B cell (primary cell): ENCODE measurements at regions not wholly inside any gene's neighbourhood (a gene's known extent, or its start where the extent isn't known, plus 50 kb on each side); places are given as distances from the start of the nearest gene placed in this dataset.

Source experiments
- ATAC-seq: fragments of 200-7000 bp; cut with Tn5 transposase; one replicate; pipeline ENCODE4 v1.10.0; 2021; ENCODE audit warnings: low read depth, mild to moderate bottlenecking, moderate number of reproducible peaks, moderate library complexity
- CTCF ChIA-PET: fragments of 350-600 bp; sonication (Branson Sonifier 250); formaldehyde crosslinking; loops from one replicate; lab custom pipeline; 2021; ENCODE audit warnings: antibody characterized with exemption, inconsistent platforms; lab: Charles Lee
- POLR2A ChIA-PET: fragments of 350-600 bp; sonication (Branson Sonifier 250); formaldehyde crosslinking; loops from one replicate; lab custom pipeline; 2021; ENCODE audit warnings: antibody characterized with exemption; lab: Charles Lee
- DNase-seq: peaks from one replicate; pipeline ENCODE4 v3.0.0; 2013
- H2AFZ ChIP-seq: 2 replicates; pipeline ENCODE4 v1.6.1; 2012; ENCODE audit warnings: mild to moderate bottlenecking, low read depth, low read length; ENCODE audit not compliant: insufficient read depth, poor library complexity, severe bottlenecking
- H3K27ac ChIP-seq, 2 donors: 1 replicate in 1 of 2; 2 replicates in 1 of 2; pipeline ENCODE4 v1.5.1; 2012 to 2013; ENCODE audit warnings: low read length in 2 of 2, mild to moderate bottlenecking in 2 of 2, moderate library complexity in 1 of 2
- H3K27me3 ChIP-seq, 4 experiments: fragments of 200-600 bp in 1 of 4; sonication (generic) in 1 of 4; replicated peaks in 1 of 4; 1 replicate in 2 of 4; 2 replicates in 2 of 4; pipeline versions ENCODE4 v1.6.1 to v1.7.0; 2013 to 2016; ENCODE audit warnings: low read length in 3 of 4, mild to moderate bottlenecking in 2 of 4, mixed read lengths in 1 of 4, moderate library complexity in 1 of 4; ENCODE audit not compliant: insufficient read depth in 4 of 4, control insufficient read depth in 3 of 4; ENCODE audit errors: control extremely low read depth in 1 of 4
- H3K36me3 ChIP-seq, 2 experiments: replicated peaks in 1 of 2; 1 replicate in 1 of 2; 2 replicates in 1 of 2; pipeline versions ENCODE4 v1.6.1 to v1.7.1; 2013; ENCODE audit warnings: low read length in 1 of 2; ENCODE audit not compliant: insufficient read depth in 2 of 2, control insufficient read depth in 1 of 2; ENCODE audit errors: control extremely low read depth in 1 of 2, extremely low read depth in 1 of 2
- H3K4me1 ChIP-seq, 2 donors: fragments of 200-600 bp in 1 of 2; sonication (generic) in 1 of 2; 1 replicate in 1 of 2; 2 replicates in 1 of 2; pipeline versions ENCODE4 v1.5.1 to v1.6.1; 2013 to 2017; ENCODE audit warnings: low read length in 2 of 2; ENCODE audit not compliant: control insufficient read depth in 2 of 2, insufficient read depth in 2 of 2
- H3K4me2 ChIP-seq: replicated peaks from 2 replicates; pipeline ENCODE3; 2012; ENCODE audit warnings: mild to moderate bottlenecking, low read depth, low read length; ENCODE audit not compliant: poor library complexity, severe bottlenecking
- H3K4me3 ChIP-seq, 5 experiments: fragments of 200-600 bp in 1 of 5; sonication (generic) in 1 of 5; 1 replicate in 3 of 5; 2 replicates in 2 of 5; pipeline versions ENCODE4 v1.5.1 to v1.7.0; 2011 to 2016; ENCODE audit warnings: low read length in 4 of 5, mild to moderate bottlenecking in 4 of 5, low read depth in 2 of 5, control low read depth in 1 of 5, moderate library complexity in 1 of 5; ENCODE audit not compliant: insufficient read depth in 1 of 5; ENCODE audit errors: control extremely low read depth in 1 of 5, extremely low read depth in 1 of 5
- H3K79me2 ChIP-seq: fragments of 200-600 bp; sonication (generic); one replicate; pipeline ENCODE4 v1.6.0; 2016; ENCODE audit warnings: low read length; ENCODE audit not compliant: control insufficient read depth, insufficient read depth
- H3K9ac ChIP-seq: fragments of 200-600 bp; sonication (generic); 2 replicates; pipeline ENCODE4 v1.6.1; 2017; ENCODE audit warnings: mild to moderate bottlenecking, low read length, moderate library complexity
- H3K9me3 ChIP-seq, 3 donors: one replicate each; pipeline versions ENCODE4 v1.6.1 to v1.7.1; 2013; ENCODE audit warnings: low read length in 2 of 3; ENCODE audit not compliant: control insufficient read depth in 2 of 3, insufficient read depth in 1 of 3; ENCODE audit errors: control extremely low read depth in 1 of 3
- H4K20me1 ChIP-seq: 2 replicates; pipeline ENCODE4 v1.6.0; 2012; ENCODE audit warnings: mild to moderate bottlenecking, low read length; ENCODE audit not compliant: insufficient read depth, control insufficient read depth, poor library complexity, severe bottlenecking
- H3K27ac Mint-ChIP-seq: one replicate; pipeline ENCODE4 v1.8.0; 2021; ENCODE audit warnings: mixed read lengths
- H3K27me3 Mint-ChIP-seq: one replicate; pipeline ENCODE4 v1.8.0; 2021; ENCODE audit warnings: mixed read lengths
- H3K4me1 Mint-ChIP-seq: one replicate; pipeline ENCODE4 v1.8.0; 2021; ENCODE audit warnings: mixed read lengths
- H3K4me3 Mint-ChIP-seq: one replicate; pipeline ENCODE4 v1.8.0; 2021; ENCODE audit warnings: mixed read lengths
- H3K9me3 Mint-ChIP-seq: one replicate; pipeline ENCODE4 v1.8.0; 2022; ENCODE audit warnings: mixed read lengths; ENCODE audit not compliant: insufficient read depth
- CTCF ChIP-seq: fragments of 200-600 bp; IDR thresholded peaks from one replicate; pipeline ENCODE4 v1.8.0; 2022; ENCODE audit warnings: antibody characterized with exemption, mild to moderate bottlenecking
- EZH2 ChIP-seq: IDR thresholded peaks from 2 replicates; pipeline ENCODE4 v1.6.1; 2012; ENCODE audit warnings: borderline replicate concordance, low read depth, mild to moderate bottlenecking, moderate library complexity, low read length; ENCODE audit not compliant: insufficient read depth, poor library complexity, severe bottlenecking
- WGBS: methylation state at CpG from one replicate; pipeline ENCODE4 v1.1.5; 2013; ENCODE audit warnings: missing lambda C conversion rate; ENCODE audit not compliant: insufficient coverage; 5-methylcytosine and 5-hydroxymethylcytosine counted together
- intact Hi-C: fragments of 100-400 bp; cut with micrococcal nuclease; formaldehyde crosslinking; loops from one replicate; pipeline ENCODE4 v1.10.0; 2022

DNA sequence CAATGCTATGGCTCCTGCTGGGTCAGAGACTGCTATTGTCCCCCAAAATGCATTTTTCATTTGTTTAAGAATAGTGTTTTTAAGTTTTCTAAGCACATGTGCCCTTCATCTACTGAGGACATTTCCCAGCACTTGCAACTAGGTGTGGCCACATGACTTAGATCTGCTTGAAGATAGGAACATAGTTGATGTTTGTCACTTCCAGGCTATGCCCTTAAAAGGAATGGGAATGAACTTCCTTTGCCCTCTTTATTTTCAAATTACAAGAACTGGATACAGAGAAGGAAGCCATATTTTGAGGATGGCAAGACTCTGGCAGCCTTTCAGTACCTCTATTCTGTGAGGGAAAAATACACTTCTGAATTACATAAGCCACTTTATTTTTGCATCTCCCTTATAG lies 203.0 kb upstream of the TFAP2D start:
- POLR2A ChIA-PET: no interaction called here
- no peak overlapping the region for H3K4me2 ChIP-seq
- intact Hi-C loops: no loop called here
- no peak for ATAC-seq
- no peaks in the 10 kb centered on the region for H3K79me2 ChIP-seq
- H3K36me3 ChIP-seq: no peaks in the 10 kb centered on the region
- no peaks in the 10 kb centered on the region for H3K4me1 ChIP-seq
- no peak overlapping the region for H3K9ac ChIP-seq
- TF ChIP-seq CTCF: no peak
- TF ChIP-seq EZH2: no peak
- no peak overlapping the region for H2AFZ ChIP-seq
- Mint-ChIP-seq H3K4me1 (no peaks in the 10 kb centered on the region), H3K4me3 (no peak overlapping the region), H3K27ac (no peak overlapping the region), H3K27me3 (no peaks in the 10 kb centered on the region), H3K9me3 (peaks cover 6% of the 10 kb centered on the region)
- H3K27me3 ChIP-seq: no peaks in the 10 kb centered on the region
- no peak overlapping the region for H3K4me3 ChIP-seq
- CTCF ChIA-PET: no interaction called here
- H3K27ac ChIP-seq: no peak overlapping the region
- peaks cover 0 to 2% (median 0%) of the 10 kb centered on the region in 3 donors for H3K9me3 ChIP-seq
- no peak for DNase-seq
- H4K20me1 ChIP-seq: no peaks in the 10 kb centered on the region

- Mint-ChIP-seq H3K27ac (no peak overlapping the region), H3K9me3 (no peaks in the 10 kb centered on the region), H3K4me1 (no peaks in the 10 kb centered on the region), H3K27me3 (no peaks in the 10 kb centered on the region), H3K4me3 (no peak overlapping the region)
- ATAC-seq: no peak
- Histone ChIP-seq H3K27me3 (no peaks in the 10 kb centered on the region), H2AFZ (no peak overlapping the region), H3K9ac (no peak overlapping the region), H3K79me2 (no peaks in the 10 kb centered on the region), H3K4me2 (no peak overlapping the region), H3K4me1 (no peaks in the 10 kb centered on the region), H3K36me3 (no peaks in the 10 kb centered on the region), H4K20me1 (no peaks in the 10 kb centered on the region), H3K9me3 (no peaks in the 10 kb centered on the region), H3K27ac (no peak overlapping the region), H3K4me3 (no peak overlapping the region)
- no peak for TF ChIP-seq EZH2
- TF ChIP-seq CTCF: no peak
- no peak for DNase-seq
- CTCF ChIA-PET: no interaction called here
- 57% methylated on average over 1 of the region's 3 CpGs for WGBS
- POLR2A ChIA-PET: no interaction called here
- intact Hi-C loops: no loop called here
Measured at GRCh38 chr6:50520326-50521266, 192.7 kb upstream of the TFAP2D start.
